ENCODE measurements at regions not wholly inside any gene's neighbourhood (a gene's known extent, or its start where the extent isn't known, plus 50 kb on each side); places are given as distances from the start of the nearest gene placed in this dataset.

DNA sequence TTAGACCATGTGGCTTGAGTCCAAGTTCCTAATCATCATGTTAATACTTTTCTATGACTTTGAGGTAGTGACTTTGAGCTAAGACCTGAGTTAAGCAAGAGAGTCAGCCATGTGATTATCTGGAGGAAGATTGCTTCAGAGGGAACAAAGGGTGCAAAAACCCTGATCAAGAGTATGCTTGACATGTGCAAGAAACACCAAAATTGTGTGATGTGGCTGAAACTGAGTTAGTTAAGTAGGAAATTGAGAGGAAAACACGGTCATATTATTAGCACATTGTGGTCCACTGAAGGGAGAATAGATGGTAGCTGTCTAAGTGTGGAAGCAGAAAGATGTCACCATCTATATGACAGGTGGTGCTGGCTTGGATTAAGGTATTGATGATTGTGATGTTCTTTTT, 130.4 kb upstream of the MON1B start:
- TF ChIP-seq POLR2A (IDR thresholded peaks at IDR 0.05) (no peak), POLR2AphosphoS5 (IDR thresholded peaks at IDR 0.05) (no peak)

Measured in stomach (tissue), 4 donors.